GM21528 (cell line): ENCODE measurements at regions not wholly inside any gene's neighbourhood (a gene's known extent, or its start where the extent isn't known, plus 50 kb on each side); places are given as distances from the start of the nearest gene placed in this dataset.
"Not testable (repeated sequence)": the region's sequence is repeated elsewhere in the genome, so short reads cannot be mapped to it uniquely, and the experiment has no call there.

Source experiments
- ATAC-seq: cut with Tn5 transposase; IDR thresholded peaks from one replicate; pipeline ENCODE4 v1.9.1; 2021; ENCODE audit warnings: mild to moderate bottlenecking, moderate library complexity; ENCODE audit not compliant: unreplicated experiment, low FRiP score

DNA sequence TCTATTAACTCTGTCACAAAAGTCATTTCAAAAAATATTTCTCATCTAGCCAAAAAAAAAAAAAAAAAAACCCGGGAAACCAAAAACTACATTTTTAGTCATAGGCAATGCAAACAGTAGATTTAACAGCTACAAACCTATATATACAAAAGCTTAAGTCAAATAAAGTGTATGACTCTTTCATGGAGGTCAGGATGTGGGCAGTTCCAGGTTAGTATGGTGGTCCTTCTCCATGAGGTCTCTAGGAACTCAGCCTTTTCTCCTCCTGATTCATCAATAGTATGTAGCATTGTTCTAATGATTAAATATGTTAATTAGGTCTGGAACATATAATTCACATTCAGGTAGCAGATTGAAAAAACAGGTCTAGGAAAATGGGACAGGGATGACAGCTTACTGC, 586.5 kb downstream of the SLC16A7 start:
- no peak for ATAC-seq

DNA sequence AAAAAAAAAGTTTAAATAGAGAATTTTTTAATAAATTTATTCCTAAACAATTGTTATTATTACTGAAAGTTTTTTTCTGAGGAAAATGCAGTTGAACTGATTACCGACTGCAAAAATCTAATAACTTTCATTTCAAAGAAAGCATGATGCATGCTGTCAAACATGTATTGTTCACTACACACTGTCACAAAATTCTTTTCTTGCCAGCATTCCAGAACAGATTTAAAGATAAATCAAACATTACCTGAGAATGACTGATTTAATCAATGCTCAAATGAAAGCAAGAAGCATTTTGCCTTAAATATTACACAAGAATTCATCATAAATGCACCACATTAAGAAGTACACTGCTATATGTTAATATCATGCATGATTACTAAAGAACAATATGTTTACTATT, 588.3 kb downstream of the SLC16A7 start:
- ATAC-seq, result no peak

DNA sequence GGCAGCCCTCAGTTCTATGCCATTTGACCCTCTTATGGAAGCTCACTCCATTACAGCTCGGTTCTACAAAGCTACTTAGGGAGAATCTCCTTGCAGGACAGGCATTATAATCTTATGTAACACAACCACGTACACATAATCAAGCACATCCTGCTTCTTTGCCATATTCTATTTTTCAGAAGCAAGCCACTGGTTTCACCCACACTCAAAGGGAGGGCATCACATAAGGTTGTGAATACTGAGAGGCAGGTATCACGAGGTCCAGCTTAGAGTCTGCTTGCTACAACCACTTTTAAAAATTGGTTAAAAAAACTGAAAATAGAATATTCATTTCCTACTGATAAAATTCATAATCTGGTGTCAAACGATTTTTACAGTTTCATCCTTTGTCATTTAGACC, 589.2 kb downstream of the SLC16A7 start:
- no peak for ATAC-seq

DNA sequence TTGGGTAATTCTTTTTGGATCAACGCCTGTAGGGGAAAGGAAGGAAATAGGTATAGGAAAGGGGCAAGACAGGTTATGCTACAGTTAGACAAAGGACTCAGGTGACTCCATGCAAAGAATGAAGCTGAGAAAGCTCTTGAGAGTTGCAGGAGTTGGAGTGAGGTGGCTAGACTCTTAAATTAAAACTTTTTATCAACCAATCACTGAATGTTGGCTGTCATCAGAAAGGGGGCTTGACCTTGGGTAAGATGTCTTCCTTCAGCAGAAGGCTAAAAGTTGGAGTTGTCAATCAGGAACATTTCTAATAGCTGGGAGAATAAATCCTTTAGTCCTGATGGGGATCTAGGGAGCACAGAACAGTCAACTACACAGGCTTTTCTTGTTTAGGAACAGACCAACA, 595.4 kb downstream of the SLC16A7 start:
- ATAC-seq, result no peak

DNA sequence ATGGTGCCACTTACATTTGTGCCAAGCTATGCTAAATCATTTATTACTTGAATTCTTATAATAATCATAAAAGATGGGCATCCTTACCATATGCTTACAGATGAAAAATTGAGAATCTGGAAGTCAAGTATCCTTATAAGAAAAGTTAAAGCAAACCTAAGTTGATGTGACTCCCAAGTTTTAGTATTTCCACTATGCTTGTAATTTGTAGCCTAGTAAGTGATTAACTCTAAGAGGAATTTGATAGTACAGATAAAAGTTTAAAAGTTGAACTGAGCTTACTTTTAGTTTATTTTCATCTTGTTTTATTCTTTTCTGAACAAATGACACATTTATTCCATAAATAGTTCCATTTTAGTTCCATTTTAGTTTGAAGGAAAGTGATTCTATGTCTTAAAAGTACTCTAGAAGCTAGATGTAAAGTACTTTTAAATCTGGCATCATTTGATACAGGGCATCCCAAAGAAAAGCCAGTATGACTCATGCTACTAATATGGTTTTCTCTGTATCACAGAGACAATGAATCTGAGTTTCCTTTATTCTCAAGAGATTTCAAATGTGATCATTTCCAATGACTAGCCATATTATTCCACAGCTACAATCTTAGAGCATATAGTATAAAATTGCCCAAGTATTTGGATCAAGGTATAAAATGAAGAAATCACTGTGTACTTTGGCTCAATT, 596.0 kb downstream of the SLC16A7 start:
- ATAC-seq, result no peak

DNA sequence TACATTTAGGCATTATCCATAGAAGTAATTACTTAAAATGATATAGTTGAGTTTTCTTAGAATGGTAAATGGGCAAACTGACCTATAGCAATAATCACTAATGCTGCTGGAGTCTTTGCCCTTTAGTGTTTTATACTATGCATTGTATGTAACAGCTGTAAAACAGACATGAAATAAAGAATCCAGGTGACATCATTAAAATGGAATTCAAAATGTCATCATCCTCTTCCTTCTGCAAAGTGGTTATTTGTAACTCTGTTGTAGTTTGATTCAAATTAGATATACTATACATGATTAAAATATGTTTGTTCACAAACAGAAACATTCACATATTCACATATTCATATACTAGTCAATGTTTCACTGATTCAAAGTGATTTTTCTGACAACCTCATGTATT, 598.8 kb downstream of the SLC16A7 start:
- ATAC-seq, result no peak

DNA sequence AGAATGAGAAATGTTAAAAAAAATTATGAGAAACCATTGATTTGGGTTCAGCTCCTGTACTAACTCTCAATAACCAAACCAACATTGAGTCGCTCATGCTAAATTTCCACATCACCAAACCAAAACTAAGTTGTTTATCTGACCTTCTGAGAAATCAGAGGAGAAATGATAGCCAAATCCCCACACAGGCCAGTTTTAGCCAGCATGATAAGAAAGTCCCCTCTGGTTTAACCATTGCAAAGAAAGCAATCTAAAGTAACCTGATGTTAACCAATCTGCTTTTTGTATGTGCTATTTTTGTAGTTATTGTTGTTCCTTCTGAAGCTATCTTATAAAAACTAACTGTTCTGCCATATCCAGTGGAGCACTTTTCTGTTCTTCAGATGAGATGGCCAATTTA, 599.7 kb downstream of the SLC16A7 start:
- ATAC-seq, result no peak

DNA sequence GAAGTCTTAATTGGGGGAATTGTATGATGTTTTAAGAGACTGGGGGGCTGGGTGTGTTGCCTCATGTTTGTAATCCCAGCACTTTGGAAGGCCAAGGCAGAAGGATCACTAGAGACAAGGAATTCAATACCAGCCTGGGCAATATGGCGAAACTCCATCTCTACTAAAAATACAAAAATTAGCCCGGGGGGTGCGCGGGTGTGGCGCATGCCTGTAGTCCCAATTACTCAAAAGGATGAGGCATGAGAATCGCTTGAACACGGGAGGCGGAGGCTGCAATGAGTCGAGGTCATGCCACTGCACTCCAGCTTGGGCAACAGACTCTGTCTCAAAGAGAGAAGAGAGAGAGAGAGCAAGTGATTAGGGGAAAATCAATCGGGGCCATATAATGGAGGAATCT, 600.5 kb downstream of the SLC16A7 start:
- ATAC-seq, result no peak

DNA sequence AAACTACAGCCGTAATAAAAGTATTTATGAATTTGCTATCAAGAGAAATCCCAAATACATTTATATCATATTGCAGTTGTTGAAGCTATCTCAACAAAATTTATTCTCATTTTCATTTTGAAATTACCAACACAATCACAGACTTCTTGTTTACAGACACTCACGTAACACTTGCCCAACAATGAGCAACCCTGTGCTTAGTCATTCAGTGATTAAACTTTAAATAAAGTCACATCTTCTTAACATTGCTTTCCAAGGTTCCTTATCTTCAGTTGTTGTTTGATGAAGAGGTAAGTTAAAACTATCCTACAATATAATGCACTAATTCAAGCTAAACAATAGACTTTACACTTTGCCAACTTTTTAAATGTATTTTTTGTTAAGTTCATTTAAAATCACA, 601.8 kb downstream of the SLC16A7 start:
- ATAC-seq, result no peak

DNA sequence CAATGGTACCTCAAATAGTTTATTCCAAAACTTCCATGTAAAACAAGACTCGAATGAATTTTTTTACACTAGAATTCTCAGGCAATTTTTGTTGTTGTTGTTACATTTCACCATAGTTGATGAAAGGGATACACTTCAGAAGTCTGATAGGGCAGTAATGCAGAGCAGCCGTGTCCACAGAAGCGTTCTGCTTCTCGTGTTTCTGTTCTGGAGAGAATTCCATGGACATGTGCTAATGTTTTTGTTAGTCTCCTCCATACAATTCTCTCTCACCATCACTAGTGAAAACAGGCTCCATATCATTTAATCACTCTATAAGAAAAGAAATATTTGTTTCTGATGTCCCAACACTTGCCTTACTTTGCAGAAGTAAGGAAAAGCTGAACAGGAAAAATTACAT, 606.1 kb downstream of the SLC16A7 start:
- no peak for ATAC-seq

DNA sequence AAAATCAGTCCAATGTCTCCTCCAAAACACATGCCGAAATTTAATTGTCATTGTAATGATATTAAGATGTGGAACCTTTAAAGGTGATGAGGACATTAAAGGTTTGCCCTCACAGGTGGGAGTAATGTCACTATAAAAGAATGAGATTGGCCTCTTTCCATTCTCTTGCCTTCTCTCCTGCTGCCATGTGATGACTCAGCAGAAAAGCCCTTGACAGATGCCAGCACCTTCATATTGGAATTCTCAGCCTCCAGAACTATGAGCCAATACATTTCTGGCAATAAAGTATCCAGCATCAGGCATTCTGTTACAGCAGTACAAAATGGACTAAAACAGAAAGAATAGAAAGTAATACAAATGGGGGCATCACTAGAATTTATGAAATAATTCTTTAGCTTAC, 609.7 kb downstream of the SLC16A7 start:
- ATAC-seq, result no peak

DNA sequence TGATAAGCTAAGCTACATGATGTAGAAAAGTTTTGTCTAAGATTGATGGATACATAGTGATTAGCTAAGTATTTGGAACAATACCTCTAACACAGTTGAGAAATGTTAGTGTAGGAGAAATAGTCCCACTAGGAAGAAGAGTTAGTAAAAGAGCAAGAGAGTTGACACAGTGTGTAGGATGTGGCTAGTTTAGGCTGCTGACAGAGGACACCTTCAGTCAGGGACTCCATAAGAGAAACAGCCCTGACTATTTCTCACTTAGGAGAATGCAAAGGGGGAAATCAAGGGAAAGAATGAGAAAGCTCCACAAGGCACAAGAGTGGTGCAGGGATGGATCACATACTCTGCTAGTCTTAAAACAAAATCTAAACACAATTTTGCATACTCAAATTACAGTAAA, 613.7 kb downstream of the SLC16A7 start:
- no peak for ATAC-seq

DNA sequence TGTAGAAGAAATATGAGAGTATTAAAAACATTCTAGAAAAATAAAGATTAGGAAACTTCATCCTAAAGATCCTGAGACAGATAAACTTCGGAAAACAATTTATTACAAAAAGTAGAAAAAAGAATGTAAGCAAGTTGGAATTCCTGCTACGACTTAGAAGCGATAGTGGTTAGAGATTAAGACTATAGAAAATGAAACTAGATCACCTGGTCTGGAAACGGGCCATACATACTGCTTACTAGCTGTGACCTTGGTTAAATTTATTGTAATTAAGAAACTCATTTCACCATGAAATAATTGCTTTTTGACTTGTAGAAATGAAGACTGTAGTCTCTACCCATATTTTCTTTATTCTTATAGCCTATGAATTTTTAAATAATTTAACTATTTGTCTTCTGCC, 614.1 kb downstream of the SLC16A7 start:
- ATAC-seq, result no peak

DNA sequence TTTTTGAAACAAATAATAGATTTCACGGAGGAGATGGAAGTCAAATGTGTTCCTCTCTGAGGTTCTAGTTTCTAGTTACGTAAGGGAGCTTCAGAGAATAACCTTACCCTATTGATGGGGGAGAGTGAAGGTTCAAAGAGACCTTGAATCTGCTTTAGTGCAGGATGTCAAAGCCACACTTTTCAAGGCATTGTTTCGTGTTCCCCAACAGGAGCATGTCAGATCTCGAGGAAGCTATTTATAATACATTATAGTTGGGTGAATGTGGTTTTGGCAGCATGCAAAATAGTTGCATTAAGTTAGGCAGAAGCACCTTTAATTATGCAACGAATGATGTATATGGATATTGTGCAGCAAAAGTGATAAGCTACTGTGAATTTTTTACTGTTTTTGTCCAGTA, 614.9 kb downstream of the SLC16A7 start:
- no peak for ATAC-seq

DNA sequence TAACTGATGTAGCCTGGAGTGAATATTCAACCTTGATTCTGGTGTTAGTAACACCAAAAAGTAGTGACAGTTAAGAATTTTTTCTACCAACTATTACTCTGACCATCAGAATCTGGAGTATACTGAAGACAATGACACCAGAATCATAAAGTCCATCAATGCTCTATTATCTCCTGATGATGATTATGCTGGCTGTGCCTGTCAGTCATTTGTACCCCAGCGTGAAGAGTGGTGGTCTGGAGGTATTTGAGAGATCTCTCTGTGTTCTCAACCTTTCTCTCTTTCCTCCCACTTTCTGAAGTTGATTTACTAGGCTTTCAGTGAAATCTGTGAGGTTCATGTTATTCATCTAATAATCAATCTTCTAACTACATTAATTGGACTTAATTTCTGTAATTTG, 615.4 kb downstream of the SLC16A7 start:
- ATAC-seq, result no peak

DNA sequence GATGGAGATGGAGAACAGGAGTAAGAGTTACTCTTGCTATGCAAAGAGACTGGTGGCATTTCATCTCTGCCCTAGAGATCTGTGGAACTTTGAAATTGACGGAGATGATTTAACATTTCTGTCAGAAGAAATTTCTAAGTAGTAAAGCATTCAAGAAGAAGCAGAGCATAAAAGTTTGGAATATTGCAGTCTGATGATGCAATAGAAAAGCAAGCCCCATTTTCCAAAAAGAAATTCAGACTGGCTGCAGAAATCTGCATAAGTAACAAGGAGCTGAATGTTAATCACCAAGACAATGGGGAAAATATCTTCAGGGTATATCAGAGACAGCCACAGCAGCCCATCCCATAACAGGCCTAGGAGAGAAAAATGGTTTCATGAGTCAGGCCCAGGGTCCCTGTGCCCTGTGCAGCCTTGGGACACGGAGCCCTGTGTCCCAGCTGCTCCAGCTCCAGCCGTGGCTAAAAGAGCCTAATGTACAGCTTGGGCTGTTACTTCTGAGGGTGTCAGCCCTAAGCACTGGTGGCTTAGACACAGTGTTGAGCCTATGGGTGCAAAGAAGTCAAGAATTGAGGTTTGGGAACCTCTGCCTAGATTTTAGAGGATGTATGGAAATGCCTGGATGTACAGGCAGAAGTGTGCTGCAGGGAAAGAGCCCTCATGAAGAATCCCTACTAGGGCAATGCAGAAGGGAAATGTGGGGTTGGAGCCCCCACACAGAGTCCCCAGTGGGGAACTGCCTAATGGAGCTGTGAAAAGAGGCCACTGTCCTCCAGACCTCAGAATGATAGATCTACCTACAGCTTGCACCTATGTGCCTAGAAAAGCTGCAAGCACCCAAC, 616.6 kb downstream of the SLC16A7 start:
- ATAC-seq, result no peak

DNA sequence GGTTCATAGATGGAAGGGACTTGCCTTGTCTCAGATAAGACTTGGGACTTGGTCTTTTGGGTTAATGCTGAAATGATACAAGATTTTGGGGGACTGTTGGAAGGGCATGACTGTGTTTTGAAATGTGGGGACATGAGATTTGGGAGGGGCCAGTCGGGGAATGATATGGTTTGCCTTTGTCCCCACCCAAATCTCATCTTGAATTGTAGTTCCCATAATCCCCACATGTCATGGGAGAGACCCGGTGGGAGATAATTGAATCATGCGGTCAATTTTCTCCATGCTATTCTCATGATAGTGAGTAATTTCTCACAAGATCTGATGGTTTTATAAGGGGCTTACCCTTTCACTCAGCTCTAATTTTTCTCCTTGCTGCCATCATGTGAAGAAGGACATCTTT, 617.4 kb downstream of the SLC16A7 start:
- not testable (repeated sequence) for ATAC-seq

DNA sequence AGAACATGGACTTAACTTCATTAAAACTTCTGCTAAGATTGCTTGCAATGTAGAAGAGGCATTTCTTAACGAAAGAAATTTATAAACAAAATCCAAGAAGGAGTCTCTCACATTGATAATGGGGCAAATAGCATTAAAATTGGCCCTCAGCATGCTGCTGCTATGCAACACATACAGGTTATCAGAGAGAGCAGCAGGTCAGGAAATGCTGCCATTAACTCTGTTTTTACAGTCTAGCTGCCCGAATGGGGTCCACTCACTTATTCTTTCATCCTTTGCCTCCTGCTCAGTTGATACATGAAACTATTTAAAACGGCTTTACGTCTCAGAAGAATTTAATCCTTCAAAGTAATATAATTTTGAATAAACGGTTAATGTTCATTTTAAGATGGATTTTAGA, 620.4 kb downstream of the SLC16A7 start:
- no peak for ATAC-seq

DNA sequence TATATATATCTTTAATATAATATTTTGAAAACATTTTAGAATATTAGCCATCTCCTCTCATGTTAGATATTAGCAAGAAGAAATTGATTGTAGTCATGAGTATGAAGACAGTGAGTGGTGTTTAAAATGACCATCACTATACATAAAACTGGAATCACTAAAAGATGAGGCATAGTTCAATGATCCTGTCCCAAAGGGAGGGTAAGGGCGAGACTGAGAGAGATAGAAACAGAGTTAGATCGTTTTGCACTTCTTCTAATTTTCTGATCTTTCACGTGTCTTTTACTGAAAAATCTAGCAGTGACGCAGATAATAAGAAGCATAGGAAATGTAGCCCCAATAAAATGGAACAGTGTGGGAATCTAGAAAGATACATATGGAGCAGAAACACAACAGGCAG, 627.4 kb downstream of the SLC16A7 start:
- no peak for ATAC-seq

DNA sequence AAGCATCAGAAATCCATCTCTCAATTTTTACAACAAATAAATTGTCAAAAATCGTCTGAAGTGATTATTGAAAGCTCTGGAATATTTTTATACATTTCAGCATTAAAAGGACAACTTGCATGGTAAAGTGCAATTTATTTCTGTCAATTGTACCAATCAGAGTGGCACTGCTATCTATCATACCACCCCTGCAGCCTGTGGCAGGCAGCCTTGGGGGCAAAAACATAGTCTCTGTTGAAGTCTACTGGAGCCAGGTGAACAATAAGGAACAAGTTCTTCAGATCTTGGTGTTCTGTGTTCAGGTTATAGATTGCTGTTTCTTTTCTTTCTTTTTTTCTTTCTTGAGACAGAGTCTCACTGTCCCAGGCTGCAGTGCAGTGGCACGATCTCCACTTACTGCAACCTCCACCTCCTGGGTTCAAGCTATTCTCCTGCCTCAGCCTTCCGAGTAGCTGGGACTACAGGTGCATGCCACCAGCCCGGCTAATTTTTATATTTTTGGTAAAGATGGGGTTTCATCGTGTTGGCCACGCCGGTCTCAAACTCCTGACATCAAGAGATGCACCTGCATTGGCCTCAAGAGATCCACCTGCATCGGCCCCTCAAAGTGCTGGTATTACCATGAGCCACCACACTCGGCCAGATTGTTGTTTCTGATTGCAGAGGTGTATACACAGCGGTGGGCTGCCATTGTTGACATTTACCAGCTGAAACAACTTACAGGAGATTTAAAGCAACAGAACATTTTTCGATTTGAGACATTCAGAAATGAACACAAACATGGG, 629.6 kb downstream of the SLC16A7 start:
- ATAC-seq, result no peak

DNA sequence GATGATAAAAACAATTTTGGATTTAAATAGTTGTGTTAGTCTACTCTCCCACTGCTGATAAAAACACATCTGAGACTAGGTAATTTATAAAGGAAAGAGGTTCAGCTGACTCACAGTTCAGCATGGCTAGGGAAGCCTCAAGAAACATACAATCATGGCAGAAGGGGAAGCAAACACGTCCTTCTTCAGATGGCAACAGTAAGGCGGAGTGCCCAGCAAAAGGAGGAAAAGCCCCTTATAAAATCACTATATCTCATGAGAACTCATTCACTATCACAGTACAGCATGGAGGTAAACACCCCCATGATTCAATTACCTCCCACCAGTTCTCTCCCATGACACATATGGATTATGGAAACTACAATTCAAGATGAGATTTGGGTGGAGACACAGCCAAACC, 632.1 kb downstream of the SLC16A7 start:
- no peak for ATAC-seq
